ENCODE measurements at regions not wholly inside any gene's neighbourhood (a gene's known extent, or its start where the extent isn't known, plus 50 kb on each side); places are given as distances from the start of the nearest gene placed in this dataset.

DNA sequence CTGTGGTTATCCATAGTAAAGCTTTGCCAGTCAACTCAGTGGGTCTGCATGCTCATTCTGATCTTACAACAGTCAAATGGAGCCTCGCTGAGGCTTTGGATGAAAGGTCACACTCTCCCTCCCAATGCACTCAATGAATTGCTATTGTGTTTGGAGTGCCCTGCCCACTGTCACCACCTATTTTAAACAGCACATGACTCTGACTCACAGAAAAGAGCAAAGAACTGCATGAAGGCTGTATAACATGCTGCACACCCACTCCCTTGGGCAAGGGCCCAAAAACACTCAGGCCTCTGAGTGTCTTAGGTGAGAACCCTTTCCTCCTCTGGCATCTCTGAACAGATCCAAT is 118.7 kb upstream of the CCDC112 start:
- Histone ChIP-seq H3K79me2 (ENCODE audit: insufficient read depth, low read depth, low read length) (no peaks in the 10 kb centered on the region), H3K9me2 (ENCODE audit: insufficient read depth, low read length) (no peaks in the 10 kb centered on the region), H3K4me3 (ENCODE audit: low read depth, low read length, poor library complexity, severe bottlenecking) (no peak overlapping the region), H3K27ac (ENCODE audit: low read depth, low read length, poor library complexity, severe bottlenecking) (no peak overlapping the region), H3K4me1 (ENCODE audit: insufficient read depth, low read length, poor library complexity, severe bottlenecking) (no peaks in the 10 kb centered on the region), H3K36me3 (ENCODE audit: insufficient read depth, low read length) (no peaks in the 10 kb centered on the region), H3K4me2 (ENCODE audit: low read length) (no peak overlapping the region), H2AFZ (ENCODE audit: low read length) (no peak overlapping the region), H3K9me3 (ENCODE audit: low read length) (no peaks in the 10 kb centered on the region), H4K20me1 (ENCODE audit: insufficient read depth, low read length) (no peaks in the 10 kb centered on the region)
- POLR2A ChIA-PET = no interaction called here
- no TSS peak for BruUV-seq (replicated peaks)
- no peak for TF ChIP-seq CTCF (conservative IDR thresholded peaks at IDR 0.05; ENCODE audit: low read length)
- no peak for TF ChIP-seq EZH2phosphoT487 (IDR thresholded peaks at IDR 0.05; ENCODE audit: borderline replicate concordance, low read depth, low read length)
- DNase-seq (ENCODE audit: low spot score) = no peak
- CTCF ChIA-PET (ENCODE audit: unreplicated experiment) = no interaction called here
- intact Hi-C loops (cut with micrococcal nuclease; ENCODE audit: unreplicated experiment) = no loop called here

DNA sequence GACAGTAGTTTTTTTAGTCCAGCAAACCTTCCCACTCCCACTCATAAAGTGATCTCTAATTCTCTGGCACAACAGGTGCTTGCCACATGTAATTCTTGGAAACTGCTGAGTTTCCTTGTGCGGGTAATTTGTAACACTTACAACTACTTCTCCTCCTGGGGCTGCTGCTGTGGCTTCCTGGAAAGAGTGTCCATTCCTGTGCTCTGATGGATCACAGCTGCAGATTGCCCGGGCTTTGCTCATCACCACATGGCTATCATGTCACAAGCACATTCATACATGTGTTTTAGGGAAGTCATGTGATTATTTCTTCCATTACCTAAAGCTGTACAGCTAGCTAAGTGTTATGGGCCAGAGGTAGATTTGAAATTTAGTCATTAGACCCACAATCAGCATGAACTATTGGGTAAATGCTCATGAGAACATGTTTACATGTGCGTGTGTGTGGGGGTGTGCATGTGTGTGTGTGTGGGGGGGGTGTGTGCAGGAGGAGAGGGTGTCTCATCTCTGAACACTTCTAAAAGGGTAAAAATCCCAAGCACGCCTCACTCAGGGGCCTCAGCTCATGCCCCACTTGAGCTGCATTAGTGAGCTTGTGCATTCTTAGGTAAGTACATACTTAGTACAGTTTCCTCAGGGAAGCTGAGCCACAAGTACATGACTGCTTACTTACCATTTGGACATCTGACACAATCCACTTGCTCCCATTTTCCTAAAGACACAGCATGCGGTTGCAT is 118.1 kb upstream of the CCDC112 start:
- DNase-seq (ENCODE audit: low spot score) = no peak
- no TSS peak for BruUV-seq (replicated peaks)
- Histone ChIP-seq H3K27ac (ENCODE audit: low read depth, low read length, poor library complexity, severe bottlenecking) (no peak overlapping the region), H3K79me2 (ENCODE audit: insufficient read depth, low read depth, low read length) (no peaks in the 10 kb centered on the region), H3K9me3 (ENCODE audit: low read length) (no peaks in the 10 kb centered on the region), H3K4me3 (ENCODE audit: low read depth, low read length, poor library complexity, severe bottlenecking) (no peak overlapping the region), H3K4me1 (ENCODE audit: insufficient read depth, low read length, poor library complexity, severe bottlenecking) (no peaks in the 10 kb centered on the region), H2AFZ (ENCODE audit: low read length) (no peak overlapping the region), H3K36me3 (ENCODE audit: insufficient read depth, low read length) (no peaks in the 10 kb centered on the region), H3K9me2 (ENCODE audit: insufficient read depth, low read length) (no peaks in the 10 kb centered on the region), H4K20me1 (ENCODE audit: insufficient read depth, low read length) (no peaks in the 10 kb centered on the region), H3K4me2 (ENCODE audit: low read length) (no peak overlapping the region)
- ChIA-PET POLR2A (interaction anchor here (1.3 kb wide), 1 partner anchor 15 kb away, joined by 3 read pairs; no protein-coding TSS in a partner anchor), CTCF (ENCODE audit: unreplicated experiment) (no interaction called here)
- intact Hi-C loops (cut with micrococcal nuclease; ENCODE audit: unreplicated experiment) = no loop called here
- TF ChIP-seq CTCF (conservative IDR thresholded peaks at IDR 0.05; ENCODE audit: low read length) (no peak), EZH2phosphoT487 (IDR thresholded peaks at IDR 0.05; ENCODE audit: borderline replicate concordance, low read depth, low read length) (no peak)

- Histone ChIP-seq H3K36me3 (ENCODE audit: insufficient read depth, low read length) (no peaks in the 10 kb centered on the region), H4K20me1 (ENCODE audit: insufficient read depth, low read length) (no peaks in the 10 kb centered on the region), H3K79me2 (ENCODE audit: insufficient read depth, low read depth, low read length) (no peaks in the 10 kb centered on the region), H3K27ac (ENCODE audit: low read depth, low read length, poor library complexity, severe bottlenecking) (no peak overlapping the region), H3K9me2 (ENCODE audit: insufficient read depth, low read length) (no peaks in the 10 kb centered on the region), H2AFZ (ENCODE audit: low read length) (no peak overlapping the region), H3K4me1 (ENCODE audit: insufficient read depth, low read length, poor library complexity, severe bottlenecking) (no peaks in the 10 kb centered on the region), H3K4me3 (ENCODE audit: low read depth, low read length, poor library complexity, severe bottlenecking) (no peak overlapping the region), H3K4me2 (ENCODE audit: low read length) (no peak overlapping the region), H3K9me3 (ENCODE audit: low read length) (no peaks in the 10 kb centered on the region)
- ChIA-PET POLR2A (interaction anchor here (1.3 kb wide), 1 partner anchor 16 kb away, joined by 3 read pairs; no protein-coding TSS in a partner anchor), CTCF (ENCODE audit: unreplicated experiment) (no interaction called here)
- DNase-seq (ENCODE audit: low spot score) = no peak
- intact Hi-C loops (cut with micrococcal nuclease; ENCODE audit: unreplicated experiment) = no loop called here
- TF ChIP-seq EZH2phosphoT487 (IDR thresholded peaks at IDR 0.05; ENCODE audit: borderline replicate concordance, low read depth, low read length) (no peak), CTCF (conservative IDR thresholded peaks at IDR 0.05; ENCODE audit: low read length) (no peak)
- no TSS peak for BruUV-seq (replicated peaks)
Measured at GRCh38 chr5:115413651-115414050, 117.2 kb upstream of the CCDC112 start.
